ENCODE measurements at regions not wholly inside any gene's neighbourhood (a gene's known extent, or its start where the extent isn't known, plus 50 kb on each side); places are given as distances from the start of the nearest gene placed in this dataset.
A peak's percentile ranks its signal among the peaks of the same experiment; 100 is the strongest.

DNA sequence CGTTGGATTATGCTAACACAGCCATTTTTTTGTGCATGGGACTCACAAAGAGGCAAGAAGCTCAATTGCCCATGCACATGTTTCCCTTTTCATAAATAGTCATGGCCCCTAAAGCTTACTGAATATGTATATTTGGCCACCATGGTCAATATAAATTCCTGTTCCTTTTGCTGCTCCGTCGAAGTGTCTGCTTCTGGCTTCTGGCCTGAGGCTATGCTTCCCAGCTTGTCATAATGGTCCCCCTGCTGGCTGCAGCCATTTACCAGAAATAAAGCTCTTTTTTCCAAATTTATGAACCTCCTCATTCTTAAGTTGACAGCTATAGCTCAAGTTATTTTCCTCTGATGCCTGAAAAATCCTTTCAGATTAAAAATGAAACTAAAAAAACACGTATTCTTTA, 602.1 kb downstream of the VGLL3 start:
- TF ChIP-seq, protein P1, sequence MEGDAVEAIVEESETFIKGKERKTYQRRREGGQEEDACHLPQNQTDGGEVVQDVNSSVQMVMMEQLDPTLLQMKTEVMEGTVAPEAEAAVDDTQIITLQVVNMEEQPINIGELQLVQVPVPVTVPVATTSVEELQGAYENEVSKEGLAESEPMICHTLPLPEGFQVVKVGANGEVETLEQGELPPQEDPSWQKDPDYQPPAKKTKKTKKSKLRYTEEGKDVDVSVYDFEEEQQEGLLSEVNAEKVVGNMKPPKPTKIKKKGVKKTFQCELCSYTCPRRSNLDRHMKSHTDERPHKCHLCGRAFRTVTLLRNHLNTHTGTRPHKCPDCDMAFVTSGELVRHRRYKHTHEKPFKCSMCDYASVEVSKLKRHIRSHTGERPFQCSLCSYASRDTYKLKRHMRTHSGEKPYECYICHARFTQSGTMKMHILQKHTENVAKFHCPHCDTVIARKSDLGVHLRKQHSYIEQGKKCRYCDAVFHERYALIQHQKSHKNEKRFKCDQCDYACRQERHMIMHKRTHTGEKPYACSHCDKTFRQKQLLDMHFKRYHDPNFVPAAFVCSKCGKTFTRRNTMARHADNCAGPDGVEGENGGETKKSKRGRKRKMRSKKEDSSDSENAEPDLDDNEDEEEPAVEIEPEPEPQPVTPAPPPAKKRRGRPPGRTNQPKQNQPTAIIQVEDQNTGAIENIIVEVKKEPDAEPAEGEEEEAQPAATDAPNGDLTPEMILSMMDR (conservative IDR thresholded peaks at IDR 0.05 in 1 of 2, IDR thresholded peaks at IDR 0.05 in 1 of 2; ENCODE audit: extremely low read depth in 1 of 2, insufficient read depth in 1 of 2, low read depth in 1 of 2, low read length in 2 of 2): peak in 1 of 2 donors; percentile 5
- TF ChIP-seq EZH2 (IDR thresholded peaks at IDR 0.05; ENCODE audit: borderline replicate concordance, low read length): no peak
